Body of pancreas (tissue), 4 donors: ENCODE measurements at regions not wholly inside any gene's neighbourhood (a gene's known extent, or its start where the extent isn't known, plus 50 kb on each side); places are given as distances from the start of the nearest gene placed in this dataset.

Experiments
- POLR2A ChIP-seq, 3 donors: fragments of 450-650 bp; IDR thresholded peaks; one replicate each; pipeline ENCODE4 v1.6.1; 2016; ENCODE audit warnings: antibody characterized with exemption in 3 of 3, mild to moderate bottlenecking in 2 of 3
- TF ChIP-seq, protein P1 (sequence below), 7 experiments: fragments of 450-650 bp in 4 of 7; fragments of 200-600 bp in 3 of 7; sonication (generic) in 3 of 7; IDR thresholded peaks; one replicate each; pipeline ENCODE4 v1.5.1; 2016 to 2019; ENCODE audit warnings: antibody characterized with exemption in 7 of 7

GRCh38 chr20:54292185-54292584, 84.3 kb downstream of the PFDN4 start:
- TF ChIP-seq, protein P1, sequence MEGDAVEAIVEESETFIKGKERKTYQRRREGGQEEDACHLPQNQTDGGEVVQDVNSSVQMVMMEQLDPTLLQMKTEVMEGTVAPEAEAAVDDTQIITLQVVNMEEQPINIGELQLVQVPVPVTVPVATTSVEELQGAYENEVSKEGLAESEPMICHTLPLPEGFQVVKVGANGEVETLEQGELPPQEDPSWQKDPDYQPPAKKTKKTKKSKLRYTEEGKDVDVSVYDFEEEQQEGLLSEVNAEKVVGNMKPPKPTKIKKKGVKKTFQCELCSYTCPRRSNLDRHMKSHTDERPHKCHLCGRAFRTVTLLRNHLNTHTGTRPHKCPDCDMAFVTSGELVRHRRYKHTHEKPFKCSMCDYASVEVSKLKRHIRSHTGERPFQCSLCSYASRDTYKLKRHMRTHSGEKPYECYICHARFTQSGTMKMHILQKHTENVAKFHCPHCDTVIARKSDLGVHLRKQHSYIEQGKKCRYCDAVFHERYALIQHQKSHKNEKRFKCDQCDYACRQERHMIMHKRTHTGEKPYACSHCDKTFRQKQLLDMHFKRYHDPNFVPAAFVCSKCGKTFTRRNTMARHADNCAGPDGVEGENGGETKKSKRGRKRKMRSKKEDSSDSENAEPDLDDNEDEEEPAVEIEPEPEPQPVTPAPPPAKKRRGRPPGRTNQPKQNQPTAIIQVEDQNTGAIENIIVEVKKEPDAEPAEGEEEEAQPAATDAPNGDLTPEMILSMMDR (IDR thresholded peaks at IDR 0.05): no peak
- no peak for TF ChIP-seq POLR2A (IDR thresholded peaks at IDR 0.05)
